GM12878 (cell line): ENCODE measurements at regions not wholly inside any gene's neighbourhood (a gene's known extent, or its start where the extent isn't known, plus 50 kb on each side); places are given as distances from the start of the nearest gene placed in this dataset.

Experiments
- ASH2L ChIP-seq: fragments of 300-600, 200-600 bp; sonication (generic); IDR thresholded peaks from 2 replicates; pipeline ENCODE4 v1.6.1; 2017; ENCODE audit warnings: low read depth, mild to moderate bottlenecking, borderline replicate concordance
- CBX3 ChIP-seq: fragments of 200-600 bp; sonication (generic); IDR thresholded peaks from 2 replicates; pipeline ENCODE4 v1.6.1; 2016; ENCODE audit warnings: low read depth, borderline replicate concordance
- EZH2 ChIP-seq: IDR thresholded peaks from 2 replicates; pipeline ENCODE4 v1.6.1; 2012; ENCODE audit warnings: low read depth, mild to moderate bottlenecking, control low read depth, inconsistent platforms, low read length, borderline replicate concordance; ENCODE audit not compliant: control insufficient read depth
- HDGF ChIP-seq: fragments of 450-650 bp; IDR thresholded peaks from 2 replicates; pipeline ENCODE4 v1.6.1; 2016; ENCODE audit warnings: antibody characterized with exemption
- KAT2A ChIP-seq: conservative IDR thresholded peaks from 2 replicates; pipeline ENCODE4 v1.6.1; 2011; ENCODE audit warnings: low read depth, low read length; ENCODE audit not compliant: control insufficient read depth
- PBX3 ChIP-seq: IDR thresholded peaks from 2 replicates; pipeline ENCODE4 v1.6.1; 2011; ENCODE audit warnings: mild to moderate bottlenecking, low read depth, low read length, moderate library complexity; ENCODE audit not compliant: insufficient replicate concordance
- POLR2A ChIP-seq: IDR thresholded peaks from 2 replicates; pipeline ENCODE4 v1.6.1; 2011; ENCODE audit warnings: low read depth, mild to moderate bottlenecking, low read length
- POLR2AphosphoS5 ChIP-seq: IDR thresholded peaks from 2 replicates; pipeline ENCODE4 v1.6.1; 2011; ENCODE audit warnings: mild to moderate bottlenecking, low read length, inconsistent platforms
- USF1 ChIP-seq: IDR thresholded peaks from 2 replicates; pipeline ENCODE4 v1.6.1; 2011; ENCODE audit warnings: borderline replicate concordance, low read depth, mild to moderate bottlenecking, moderate library complexity, mixed read lengths, low read length; ENCODE audit not compliant: insufficient read depth; ENCODE audit errors: extremely low read length
- TF ChIP-seq, protein P1 (sequence below): fragments of 150-350 bp; IDR thresholded peaks from 2 replicates; pipeline ENCODE4 v1.6.1; 2016; ENCODE audit warnings: low read depth, low read length
- TF ChIP-seq, protein P2 (sequence below), 3 experiments: IDR thresholded peaks in 2 of 3; conservative IDR thresholded peaks in 1 of 3; 2 replicates each; pipeline ENCODE4 v1.5.1; 2011; ENCODE audit warnings: low read depth in 3 of 3, low read length in 3 of 3, mild to moderate bottlenecking in 3 of 3, control low read depth in 2 of 3, moderate library complexity in 2 of 3, inconsistent platforms in 1 of 3, mixed read lengths in 1 of 3; ENCODE audit not compliant: control insufficient read depth in 2 of 3, insufficient read depth in 1 of 3; ENCODE audit errors: extremely low read depth in 1 of 3
- TF ChIP-seq, protein P3 (sequence below): IDR thresholded peaks from 2 replicates; pipeline ENCODE4 v1.6.1; 2012; ENCODE audit warnings: low read depth, low read length, improper control_type of control experiment

DNA sequence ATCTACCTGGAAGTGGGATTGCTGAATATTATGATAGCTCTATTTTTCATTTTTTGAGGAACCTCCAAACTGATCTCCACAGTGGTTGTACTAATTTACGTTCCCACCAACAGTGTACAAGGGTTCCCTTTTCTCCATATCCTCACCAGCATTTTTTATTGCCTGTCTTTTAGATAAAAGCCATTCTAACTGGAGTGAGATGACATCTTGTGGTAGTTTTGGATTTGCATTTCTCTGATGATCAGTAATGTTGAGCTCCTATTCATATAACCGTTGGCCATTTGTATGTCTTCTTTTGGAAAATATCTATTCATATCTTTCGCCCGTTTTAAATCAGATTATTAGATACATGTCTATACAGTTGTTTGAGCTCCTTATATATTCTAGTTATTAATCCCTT, 101.8 kb downstream of the RASGEF1B start:
- TF ChIP-seq HDGF (no peak), EZH2 (no peak), POLR2A (no peak), PBX3 (no peak), ASH2L (no peak), CBX3 (no peak), KAT2A (no peak), POLR2AphosphoS5 (no peak), USF1 (no peak)
- TF ChIP-seq, protein P1, sequence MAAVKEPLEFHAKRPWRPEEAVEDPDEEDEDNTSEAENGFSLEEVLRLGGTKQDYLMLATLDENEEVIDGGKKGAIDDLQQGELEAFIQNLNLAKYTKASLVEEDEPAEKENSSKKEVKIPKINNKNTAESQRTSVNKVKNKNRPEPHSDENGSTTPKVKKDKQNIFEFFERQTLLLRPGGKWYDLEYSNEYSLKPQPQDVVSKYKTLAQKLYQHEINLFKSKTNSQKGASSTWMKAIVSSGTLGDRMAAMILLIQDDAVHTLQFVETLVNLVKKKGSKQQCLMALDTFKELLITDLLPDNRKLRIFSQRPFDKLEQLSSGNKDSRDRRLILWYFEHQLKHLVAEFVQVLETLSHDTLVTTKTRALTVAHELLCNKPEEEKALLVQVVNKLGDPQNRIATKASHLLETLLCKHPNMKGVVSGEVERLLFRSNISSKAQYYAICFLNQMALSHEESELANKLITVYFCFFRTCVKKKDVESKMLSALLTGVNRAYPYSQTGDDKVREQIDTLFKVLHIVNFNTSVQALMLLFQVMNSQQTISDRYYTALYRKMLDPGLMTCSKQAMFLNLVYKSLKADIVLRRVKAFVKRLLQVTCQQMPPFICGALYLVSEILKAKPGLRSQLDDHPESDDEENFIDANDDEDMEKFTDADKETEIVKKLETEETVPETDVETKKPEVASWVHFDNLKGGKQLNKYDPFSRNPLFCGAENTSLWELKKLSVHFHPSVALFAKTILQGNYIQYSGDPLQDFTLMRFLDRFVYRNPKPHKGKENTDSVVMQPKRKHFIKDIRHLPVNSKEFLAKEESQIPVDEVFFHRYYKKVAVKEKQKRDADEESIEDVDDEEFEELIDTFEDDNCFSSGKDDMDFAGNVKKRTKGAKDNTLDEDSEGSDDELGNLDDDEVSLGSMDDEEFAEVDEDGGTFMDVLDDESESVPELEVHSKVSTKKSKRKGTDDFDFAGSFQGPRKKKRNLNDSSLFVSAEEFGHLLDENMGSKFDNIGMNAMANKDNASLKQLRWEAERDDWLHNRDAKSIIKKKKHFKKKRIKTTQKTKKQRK = no peak
- TF ChIP-seq, protein P2, sequence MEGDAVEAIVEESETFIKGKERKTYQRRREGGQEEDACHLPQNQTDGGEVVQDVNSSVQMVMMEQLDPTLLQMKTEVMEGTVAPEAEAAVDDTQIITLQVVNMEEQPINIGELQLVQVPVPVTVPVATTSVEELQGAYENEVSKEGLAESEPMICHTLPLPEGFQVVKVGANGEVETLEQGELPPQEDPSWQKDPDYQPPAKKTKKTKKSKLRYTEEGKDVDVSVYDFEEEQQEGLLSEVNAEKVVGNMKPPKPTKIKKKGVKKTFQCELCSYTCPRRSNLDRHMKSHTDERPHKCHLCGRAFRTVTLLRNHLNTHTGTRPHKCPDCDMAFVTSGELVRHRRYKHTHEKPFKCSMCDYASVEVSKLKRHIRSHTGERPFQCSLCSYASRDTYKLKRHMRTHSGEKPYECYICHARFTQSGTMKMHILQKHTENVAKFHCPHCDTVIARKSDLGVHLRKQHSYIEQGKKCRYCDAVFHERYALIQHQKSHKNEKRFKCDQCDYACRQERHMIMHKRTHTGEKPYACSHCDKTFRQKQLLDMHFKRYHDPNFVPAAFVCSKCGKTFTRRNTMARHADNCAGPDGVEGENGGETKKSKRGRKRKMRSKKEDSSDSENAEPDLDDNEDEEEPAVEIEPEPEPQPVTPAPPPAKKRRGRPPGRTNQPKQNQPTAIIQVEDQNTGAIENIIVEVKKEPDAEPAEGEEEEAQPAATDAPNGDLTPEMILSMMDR (IDR thresholded peaks at IDR 0.05 in 2 of 3, conservative IDR thresholded peaks at IDR 0.05 in 1 of 3; ENCODE audit: control insufficient read depth in 2 of 3, extremely low read depth in 1 of 3, insufficient read depth in 1 of 3, low read depth in 3 of 3, low read length in 3 of 3) = no peak
- TF ChIP-seq, protein P3, sequence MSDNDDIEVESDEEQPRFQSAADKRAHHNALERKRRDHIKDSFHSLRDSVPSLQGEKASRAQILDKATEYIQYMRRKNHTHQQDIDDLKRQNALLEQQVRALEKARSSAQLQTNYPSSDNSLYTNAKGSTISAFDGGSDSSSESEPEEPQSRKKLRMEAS = no peak
